ENCODE measurements at regions not wholly inside any gene's neighbourhood (a gene's known extent, or its start where the extent isn't known, plus 50 kb on each side); places are given as distances from the start of the nearest gene placed in this dataset.

- TF ChIP-seq POLR2A (IDR thresholded peaks at IDR 0.05) (no peak), POLR2AphosphoS5 (IDR thresholded peaks at IDR 0.05) (no peak), CTCF (IDR thresholded peaks at IDR 0.05) (no peak)
- no peaks in the 10 kb centered on the region for H3K36me3 ChIP-seq
- H3K9me3 ChIP-seq, result peaks cover 0 to 19% of the 10 kb centered on the region in 2 donors
- no peak overlapping the region for H3K27ac ChIP-seq
- no peak overlapping the region for H3K4me3 ChIP-seq
- no peaks in the 10 kb centered on the region for H3K27me3 ChIP-seq
- intact Hi-C loops (cut with DNase I; ENCODE audit: low total_unique reads), result no loop called here
- no peaks in the 10 kb centered on the region for H3K4me1 ChIP-seq
- no peak for DNase-seq (ENCODE audit: low spot score in 2 of 2)
These were observed 75.8 kb upstream of the CDH12 start for GRCh38 chr5:22928821-22929482.

DNA sequence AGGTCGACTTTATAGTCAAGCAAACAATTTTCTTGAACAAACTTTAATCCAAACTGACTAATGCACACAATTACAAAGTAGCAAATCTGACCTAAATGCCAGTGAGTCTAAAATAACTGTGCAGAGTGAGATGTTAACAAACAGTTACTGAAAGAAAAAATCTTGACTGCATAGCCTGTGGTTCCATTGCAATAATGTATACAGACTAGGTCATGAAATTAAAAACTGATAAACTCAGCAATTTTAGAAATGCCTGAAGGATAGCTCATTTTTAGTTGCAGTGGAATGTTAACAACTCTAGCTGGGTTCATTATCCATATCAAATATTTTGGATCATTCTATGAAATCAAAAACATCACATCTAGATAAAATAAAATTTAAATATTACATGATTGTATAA is 73.4 kb upstream of the CDH12 start:
- Histone ChIP-seq H3K27me3 (no peaks in the 10 kb centered on the region), H3K4me3 (no peak overlapping the region), H3K27ac (no peak overlapping the region), H3K9me3 (peaks cover 0 to 19% of the 10 kb centered on the region in 2 donors), H3K4me1 (no peaks in the 10 kb centered on the region), H3K36me3 (no peaks in the 10 kb centered on the region)
- intact Hi-C loops (cut with DNase I; ENCODE audit: low total_unique reads), result no loop called here
- DNase-seq (ENCODE audit: low spot score in 2 of 2), result no peak
- TF ChIP-seq POLR2A (IDR thresholded peaks at IDR 0.05) (no peak), POLR2AphosphoS5 (IDR thresholded peaks at IDR 0.05) (no peak)

- Histone ChIP-seq H3K36me3 (no peaks in the 10 kb centered on the region), H3K27me3 (no peaks in the 10 kb centered on the region), H3K4me1 (no peaks in the 10 kb centered on the region), H3K4me3 (no peak overlapping the region), H3K27ac (no peak overlapping the region), H3K9me3 (no peaks in the 10 kb centered on the region)
- no peak for TF ChIP-seq POLR2A (IDR thresholded peaks at IDR 0.05)
- no peak for TF ChIP-seq POLR2AphosphoS5 (IDR thresholded peaks at IDR 0.05)
- no peak for TF ChIP-seq CTCF (IDR thresholded peaks at IDR 0.05)
- DNase-seq (ENCODE audit: low spot score in 2 of 2), result no peak
- intact Hi-C loops (cut with DNase I; ENCODE audit: low total_unique reads), result no loop called here
These were observed 65.4 kb upstream of the CDH12 start for GRCh38 chr5:22918511-22918910.

GRCh38 chr5:22916393-22916792 is 63.2 kb upstream of the CDH12 start:
- TF ChIP-seq CTCF (IDR thresholded peaks at IDR 0.05) (no peak), POLR2AphosphoS5 (IDR thresholded peaks at IDR 0.05) (no peak), POLR2A (IDR thresholded peaks at IDR 0.05) (no peak)
- Histone ChIP-seq H3K27ac (no peak overlapping the region), H3K9me3 (no peaks in the 10 kb centered on the region), H3K4me3 (no peak overlapping the region), H3K4me1 (no peaks in the 10 kb centered on the region), H3K36me3 (no peaks in the 10 kb centered on the region), H3K27me3 (no peaks in the 10 kb centered on the region)
- DNase-seq (ENCODE audit: low spot score in 2 of 2), result no peak
- intact Hi-C loops (cut with DNase I; ENCODE audit: low total_unique reads), result no loop called here

- H3K4me1 ChIP-seq, result no peaks in the 10 kb centered on the region
- TF ChIP-seq POLR2A (IDR thresholded peaks at IDR 0.05) (no peak), POLR2AphosphoS5 (IDR thresholded peaks at IDR 0.05) (no peak), CTCF (IDR thresholded peaks at IDR 0.05) (no peak)
- H3K27ac ChIP-seq, result no peak overlapping the region
- DNase-seq (ENCODE audit: low spot score in 2 of 2), result no peak
- H3K27me3 ChIP-seq, result no peaks in the 10 kb centered on the region
- H3K4me3 ChIP-seq, result no peak overlapping the region
- intact Hi-C loops (cut with DNase I; ENCODE audit: low total_unique reads), result no loop called here
- H3K9me3 ChIP-seq, result no peaks in the 10 kb centered on the region
- no peaks in the 10 kb centered on the region for H3K36me3 ChIP-seq
These were observed 57.9 kb upstream of the CDH12 start for GRCh38 chr5:22911019-22911418.
